22Rv1 (cell line): ENCODE measurements at regions not wholly inside any gene's neighbourhood (a gene's known extent, or its start where the extent isn't known, plus 50 kb on each side); places are given as distances from the start of the nearest gene placed in this dataset.

Experiments used
- H3K27ac ChIP-seq: fragments of 450-650 bp; 2 replicates; pipeline ENCODE4 v1.5.1; 2017
- ZFX ChIP-seq: fragments of 450-650 bp; IDR thresholded peaks from 2 replicates; pipeline ENCODE4 v1.6.1; 2017; ENCODE audit warnings: antibody characterized with exemption, borderline replicate concordance
- TF ChIP-seq, protein P1 (sequence below): fragments of 450-650 bp; IDR thresholded peaks from 2 replicates; pipeline ENCODE4 v1.5.1; 2017; ENCODE audit warnings: mild to moderate bottlenecking

DNA sequence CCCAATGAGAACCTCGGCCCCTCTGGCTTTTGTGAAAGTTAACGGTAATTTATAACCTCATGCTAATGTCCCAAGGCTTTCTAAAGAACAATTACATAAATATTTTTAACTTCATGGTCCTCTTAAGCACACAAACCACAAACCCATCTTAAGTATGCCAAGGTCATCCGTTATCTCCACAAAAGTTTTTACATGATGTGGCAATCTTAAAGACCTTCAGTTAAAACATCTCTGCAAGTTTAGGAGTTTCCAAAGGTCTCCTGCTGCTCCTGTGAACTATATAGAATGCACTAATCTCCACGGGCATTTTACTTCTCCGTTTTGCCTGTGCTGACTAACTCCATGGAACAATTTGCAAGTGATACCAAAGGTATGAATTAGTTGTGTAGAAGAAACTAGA, 228.2 kb downstream of the TLE1 start:
- TF ChIP-seq ZFX = no peak
- TF ChIP-seq, protein P1, sequence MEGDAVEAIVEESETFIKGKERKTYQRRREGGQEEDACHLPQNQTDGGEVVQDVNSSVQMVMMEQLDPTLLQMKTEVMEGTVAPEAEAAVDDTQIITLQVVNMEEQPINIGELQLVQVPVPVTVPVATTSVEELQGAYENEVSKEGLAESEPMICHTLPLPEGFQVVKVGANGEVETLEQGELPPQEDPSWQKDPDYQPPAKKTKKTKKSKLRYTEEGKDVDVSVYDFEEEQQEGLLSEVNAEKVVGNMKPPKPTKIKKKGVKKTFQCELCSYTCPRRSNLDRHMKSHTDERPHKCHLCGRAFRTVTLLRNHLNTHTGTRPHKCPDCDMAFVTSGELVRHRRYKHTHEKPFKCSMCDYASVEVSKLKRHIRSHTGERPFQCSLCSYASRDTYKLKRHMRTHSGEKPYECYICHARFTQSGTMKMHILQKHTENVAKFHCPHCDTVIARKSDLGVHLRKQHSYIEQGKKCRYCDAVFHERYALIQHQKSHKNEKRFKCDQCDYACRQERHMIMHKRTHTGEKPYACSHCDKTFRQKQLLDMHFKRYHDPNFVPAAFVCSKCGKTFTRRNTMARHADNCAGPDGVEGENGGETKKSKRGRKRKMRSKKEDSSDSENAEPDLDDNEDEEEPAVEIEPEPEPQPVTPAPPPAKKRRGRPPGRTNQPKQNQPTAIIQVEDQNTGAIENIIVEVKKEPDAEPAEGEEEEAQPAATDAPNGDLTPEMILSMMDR = no peak
- no peak overlapping the region for H3K27ac ChIP-seq

DNA sequence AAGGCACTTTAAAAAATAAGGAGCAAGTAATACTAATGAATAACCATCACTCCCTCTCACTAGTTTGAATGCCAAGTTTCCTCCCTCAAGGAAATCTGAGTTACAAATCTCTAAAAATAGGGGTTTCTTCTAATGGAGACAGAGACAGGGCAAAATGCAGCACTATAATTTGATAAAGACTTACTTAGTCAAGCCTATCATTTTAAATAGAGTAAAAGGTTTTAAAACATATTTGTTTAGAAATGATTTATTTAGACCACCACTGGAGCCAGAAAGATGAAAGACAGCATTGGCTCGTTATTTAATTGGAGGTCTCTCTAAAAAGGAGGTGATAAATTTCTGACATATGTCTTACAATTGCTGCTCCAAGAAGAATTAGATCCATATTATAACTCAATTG, 228.7 kb downstream of the TLE1 start:
- TF ChIP-seq, protein P1 = no peak
- H3K27ac ChIP-seq = no peak overlapping the region

DNA sequence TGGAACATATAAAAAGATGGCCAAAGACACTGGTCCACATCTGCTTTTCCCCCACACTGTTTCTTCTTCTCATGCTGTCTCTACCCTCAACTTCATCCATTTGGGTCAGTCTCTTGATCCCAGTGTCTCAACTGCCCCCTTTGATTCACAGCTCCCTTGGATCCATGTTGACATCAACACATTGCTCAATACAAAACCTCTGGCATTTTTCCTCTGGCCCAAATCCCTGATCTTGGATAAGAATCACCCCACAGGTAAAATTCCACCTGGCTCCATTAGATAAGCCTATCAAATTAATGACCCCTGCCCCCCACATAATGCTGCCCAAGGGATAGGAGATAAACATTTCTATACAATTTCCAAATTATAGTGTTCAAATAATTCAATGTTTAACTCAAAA, 229.8 kb downstream of the TLE1 start:
- TF ChIP-seq, protein P1 = no peak
- TF ChIP-seq ZFX = no peak
- H3K27ac ChIP-seq = no peak overlapping the region

DNA sequence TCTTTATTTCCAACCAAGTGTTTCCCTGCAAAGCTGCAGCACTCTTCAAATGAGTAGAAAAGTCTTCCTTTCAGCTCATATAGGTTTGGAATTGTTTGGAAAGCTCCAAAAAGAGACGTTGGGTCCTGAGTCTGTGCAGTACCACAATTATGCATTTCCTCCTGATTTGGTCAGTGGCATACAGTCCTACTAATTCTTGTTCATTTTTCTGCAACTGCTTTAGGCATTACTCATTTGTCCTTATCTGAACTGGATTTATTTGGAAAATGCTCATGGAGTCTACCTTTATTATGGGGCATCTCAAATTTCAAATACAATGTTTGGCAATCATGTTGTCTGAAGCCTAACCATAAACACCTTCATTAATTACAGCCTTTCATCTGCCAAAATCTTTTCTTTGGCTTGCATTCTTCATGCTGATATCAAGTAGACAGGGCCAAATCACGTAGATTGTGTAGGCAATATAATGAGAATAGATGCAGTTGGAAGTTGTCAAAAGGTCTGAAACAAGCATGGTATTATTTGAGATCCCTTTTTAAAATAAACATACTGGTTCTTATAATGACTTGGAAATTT, 232.8 kb downstream of the TLE1 start:
- TF ChIP-seq ZFX = no peak
- TF ChIP-seq, protein P1 = no peak

DNA sequence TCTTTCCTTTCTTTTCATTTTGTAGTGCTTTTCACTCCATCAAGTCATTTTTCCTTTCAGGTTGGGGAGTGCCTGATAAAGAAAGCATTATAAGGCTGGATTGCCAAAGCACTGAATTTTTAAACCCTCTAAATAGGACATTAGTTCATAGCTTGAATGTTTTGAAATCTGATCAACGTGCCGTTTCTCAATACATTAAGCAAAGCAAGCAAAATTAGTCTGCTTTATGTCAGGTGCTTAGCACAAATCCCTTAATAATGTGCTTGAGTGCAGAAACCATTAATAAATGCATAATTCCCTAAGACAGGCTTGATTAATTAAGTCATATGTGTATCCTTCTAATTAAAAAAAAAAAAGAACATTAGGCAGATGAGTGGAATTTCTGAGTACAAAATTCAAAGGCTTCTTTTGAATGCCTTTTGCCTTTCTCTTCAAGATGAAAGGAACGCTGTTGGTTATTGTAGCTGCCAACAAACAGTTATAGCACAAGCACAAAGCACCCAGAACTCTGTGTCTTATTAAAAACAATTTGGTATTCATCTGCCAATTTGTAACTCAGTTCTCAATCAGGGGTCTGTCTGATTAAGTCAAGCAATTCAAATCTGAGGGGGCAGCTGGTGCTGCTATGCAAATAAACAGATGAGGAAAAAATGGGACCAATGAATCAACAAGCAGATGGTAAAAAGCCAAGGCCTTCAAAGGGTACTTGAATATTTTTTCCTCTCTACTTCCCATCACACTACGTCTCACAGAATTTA, 233.7 kb downstream of the TLE1 start:
- H3K27ac ChIP-seq = no peak overlapping the region
- TF ChIP-seq ZFX = no peak
- TF ChIP-seq, protein P1 = no peak

More for the DNA sequence above, 232.8 kb downstream of the TLE1 start:
- no peak overlapping the region for H3K27ac ChIP-seq

DNA sequence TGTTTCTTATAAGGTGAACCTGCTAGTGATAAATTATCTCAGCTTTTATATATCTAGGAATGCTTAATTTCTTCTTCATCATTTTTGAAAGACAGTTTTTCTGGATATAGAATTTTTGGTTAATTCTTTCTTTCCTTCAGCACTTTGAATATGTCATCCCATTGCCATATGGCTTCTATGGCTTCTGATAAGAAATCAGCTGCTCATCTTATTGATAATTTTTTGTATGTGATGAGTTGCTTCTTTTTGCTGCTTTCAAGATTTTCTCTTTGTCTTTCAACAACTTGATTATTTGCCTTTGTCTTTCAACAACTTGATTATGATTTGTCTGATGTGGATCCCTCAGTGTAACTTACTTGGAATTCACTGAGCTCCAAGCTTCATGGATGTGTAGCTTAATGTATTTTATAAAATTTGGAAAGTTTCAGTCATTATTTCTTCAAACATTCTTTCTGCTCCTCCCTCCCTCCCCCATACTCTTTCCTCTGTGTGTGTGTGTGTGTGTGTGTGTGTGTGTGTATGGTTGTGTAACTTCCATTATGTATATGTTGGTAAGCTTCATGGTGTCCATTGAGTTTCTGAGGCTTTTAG, 243.9 kb downstream of the TLE1 start:
- TF ChIP-seq ZFX = no peak
- TF ChIP-seq, protein P1 = no peak
- no peak overlapping the region for H3K27ac ChIP-seq

DNA sequence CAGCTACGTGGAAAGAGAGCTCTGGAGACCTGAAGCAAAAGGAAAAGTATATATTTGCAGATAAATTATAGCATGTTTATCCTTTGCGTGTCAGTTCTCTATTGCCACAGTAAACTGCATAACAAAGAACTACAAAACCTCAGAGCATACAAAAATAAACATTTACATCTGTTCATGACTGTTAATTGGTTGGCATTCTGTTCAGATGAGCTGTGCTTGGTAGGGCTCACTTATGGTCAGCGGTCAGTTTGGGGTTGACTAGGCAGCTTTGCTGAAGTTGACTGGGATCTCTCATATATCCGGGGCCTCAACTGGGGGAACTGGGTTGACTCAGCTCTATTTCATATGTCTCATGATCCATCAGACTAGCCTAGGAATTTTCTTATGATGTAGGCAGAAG, 257.7 kb downstream of the TLE1 start:
- no peak overlapping the region for H3K27ac ChIP-seq
- no peak for TF ChIP-seq ZFX
- TF ChIP-seq, protein P1 = no peak
